LoVo (cell line): ENCODE measurements at regions not wholly inside any gene's neighbourhood (a gene's known extent, or its start where the extent isn't known, plus 50 kb on each side); places are given as distances from the start of the nearest gene placed in this dataset.

Experiments used
- DNase-seq: peaks from one replicate; pipeline ENCODE4 v3.0.0-alpha.2; 2016; ENCODE audit warnings: low spot score

DNA sequence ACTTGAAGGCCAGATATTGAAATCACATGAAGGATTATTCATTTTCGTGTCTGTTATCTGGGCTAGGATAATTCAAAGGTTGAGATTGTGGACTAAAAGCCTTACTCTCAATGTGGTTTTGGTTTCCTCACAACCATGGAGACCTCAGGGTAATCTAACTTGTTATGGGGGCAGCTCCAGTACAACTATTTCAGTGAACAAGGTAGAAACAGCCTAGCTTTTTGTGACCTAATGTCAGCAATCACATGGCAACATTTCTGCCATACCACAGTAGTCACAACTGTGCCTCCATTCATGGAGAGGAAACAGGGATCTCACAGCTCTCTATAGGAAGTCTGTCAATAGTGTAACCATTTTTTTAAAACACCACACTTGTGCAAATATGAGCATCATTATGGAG, 62.4 kb upstream of the RARB start:
- DNase-seq: no peak

- DNase-seq: no peak
Measured at GRCh38 chr3:25367025-25367424, 61.0 kb upstream of the RARB start.

- DNase-seq: no peak
Measured at GRCh38 chr3:25372167-25372566, 55.9 kb upstream of the RARB start.

DNA sequence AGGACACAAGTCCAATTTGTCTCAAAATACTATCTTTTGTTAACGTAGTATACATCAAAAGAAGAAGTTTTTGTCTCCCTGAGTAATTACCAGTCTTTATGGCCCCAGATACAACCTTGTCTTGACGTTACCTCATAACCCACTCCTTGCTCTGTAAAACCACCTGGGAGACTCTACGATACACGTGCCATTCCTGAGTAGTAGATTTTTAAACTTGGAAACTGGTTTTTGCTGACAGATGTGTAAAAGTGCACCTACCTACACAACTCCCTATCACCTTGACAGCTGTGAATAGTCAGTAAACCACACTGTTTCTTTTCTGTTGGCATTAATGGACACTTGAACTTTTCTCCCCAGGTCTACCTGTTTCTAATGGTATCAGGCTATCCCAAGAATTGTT, 51.7 kb upstream of the RARB start:
- no peak for DNase-seq

GRCh38 chr3:25377042-25377441, 51.0 kb upstream of the RARB start:
- DNase-seq: no peak
